Adrenal gland (tissue), 5 donors: ENCODE measurements at regions not wholly inside any gene's neighbourhood (a gene's known extent, or its start where the extent isn't known, plus 50 kb on each side); places are given as distances from the start of the nearest gene placed in this dataset.

Experiments
- CTCF ChIP-seq, 6 experiments: fragments of 450-650 bp in 4 of 6; fragments of 200-600 bp in 2 of 6; sonication (generic) in 1 of 6; IDR thresholded peaks; 1 replicate in 5 of 6; 2 replicates in 1 of 6; pipeline versions ENCODE4 v1.5.1 to v1.8.0; 2016 to 2021; ENCODE audit warnings: antibody characterized with exemption in 6 of 6, mild to moderate bottlenecking in 2 of 6, moderate library complexity in 1 of 6
- POLR2A ChIP-seq, 2 donors: fragments of 450-650 bp; IDR thresholded peaks; one replicate each; pipeline ENCODE4 v1.6.1; 2017; ENCODE audit warnings: antibody characterized with exemption in 2 of 2, mild to moderate bottlenecking in 2 of 2, moderate library complexity in 1 of 2
- donor health status: DM: no; HTN: no; CAD: no.

- TF ChIP-seq CTCF (IDR thresholded peaks at IDR 0.05) (no peak), POLR2A (IDR thresholded peaks at IDR 0.05) (no peak)
These were observed 507.2 kb downstream of the LTN1 start for GRCh38 chr21:28485301-28486022.
